IMR-90 (cell line): ENCODE measurements at regions not wholly inside any gene's neighbourhood (a gene's known extent, or its start where the extent isn't known, plus 50 kb on each side); places are given as distances from the start of the nearest gene placed in this dataset.
A peak's percentile ranks its signal among the peaks of the same experiment; 100 is the strongest.

ENCODE experiments used
- ATAC-seq: fragments of 200-7000 bp; cut with Tn5 transposase; 2 replicates; pipeline ENCODE4 v1.9.1; 2020; ENCODE audit warnings: low read depth, mild to moderate bottlenecking, moderate library complexity
- BruUV-seq: library from RNA; stranded (reverse); fragments of 400-500 nt; replicated peaks from 2 replicates; lab custom pipeline; 2021; lab: Mats Ljungman, UMichigan
- CTCF ChIA-PET: fragments of 300-600 bp; formaldehyde crosslinking; extraction: SDS; loops from one replicate; lab custom pipeline; 2021; ENCODE audit warnings: antibody characterized with exemption; lab: Yijun Ruan, JAX
- POLR2A ChIA-PET: fragments of 300-600 bp; sonication (Branson Sonifier 250); formaldehyde crosslinking; loops from one replicate; lab custom pipeline; 2022; ENCODE audit warnings: antibody characterized with exemption; ENCODE audit not compliant: unreplicated experiment; lab: Charles Lee
- DNase-seq: peaks from one replicate; pipeline ENCODE4 v3.0.0; 2013
- H2AFZ ChIP-seq: replicated peaks from 2 replicates; pipeline ENCODE3; 2013; ENCODE audit warnings: low read length, mild to moderate bottlenecking; ENCODE audit not compliant: poor library complexity
- H2AK5ac ChIP-seq: 2 replicates; pipeline ENCODE4 v1.6.1; 2013; ENCODE audit warnings: low read depth, low read length, inconsistent platforms
- H2AK9ac ChIP-seq: replicated peaks from 2 replicates; pipeline ENCODE3; 2013; ENCODE audit warnings: mild to moderate bottlenecking, low read depth, low read length, moderate library complexity; ENCODE audit not compliant: poor library complexity
- H2BK120ac ChIP-seq: 2 replicates; pipeline ENCODE4 v1.6.1; 2013; ENCODE audit warnings: low read depth, low read length, inconsistent platforms
- H2BK15ac ChIP-seq: 3 replicates; pipeline ENCODE4 v1.6.1; 2013; ENCODE audit warnings: low read depth, low read length, inconsistent platforms
- H2BK20ac ChIP-seq: 2 replicates; pipeline ENCODE4 v1.6.1; 2013; ENCODE audit warnings: low read depth, mild to moderate bottlenecking, inconsistent platforms, low read length, moderate library complexity
- H2BK5ac ChIP-seq: 2 replicates; pipeline ENCODE4 v1.6.1; 2013; ENCODE audit warnings: mild to moderate bottlenecking, low read depth, low read length, inconsistent platforms; ENCODE audit not compliant: poor library complexity, severe bottlenecking
- H3K14ac ChIP-seq: replicated peaks from 2 replicates; pipeline ENCODE4 v1.6.1; 2013; ENCODE audit warnings: low read depth, low read length, inconsistent platforms
- H3K18ac ChIP-seq: 2 replicates; pipeline ENCODE4 v1.6.1; 2013; ENCODE audit warnings: low read depth, low read length, control low read depth
- H3K23ac ChIP-seq: 2 replicates; pipeline ENCODE4 v1.6.1; 2013; ENCODE audit warnings: low read depth, low read length, inconsistent platforms
- H3K27ac ChIP-seq: 2 replicates; pipeline ENCODE4 v1.5.1; 2013; ENCODE audit warnings: mild to moderate bottlenecking, control low read depth, low read length; ENCODE audit not compliant: insufficient read depth
- H3K27me3 ChIP-seq: 2 replicates; pipeline ENCODE4 v1.6.1; 2013; ENCODE audit warnings: low read length; ENCODE audit not compliant: control insufficient read depth, insufficient read depth
- H3K36me3 ChIP-seq: 2 replicates; pipeline ENCODE4 v1.6.1; 2013; ENCODE audit warnings: low read length, mixed read lengths; ENCODE audit not compliant: control insufficient read depth, insufficient read depth
- H3K4ac ChIP-seq: 2 replicates; pipeline ENCODE4 v1.6.1; 2013; ENCODE audit warnings: low read depth, low read length, inconsistent platforms
- H3K4me1 ChIP-seq: 2 replicates; pipeline ENCODE4 v1.6.1; 2013; ENCODE audit warnings: low read length, mixed read lengths; ENCODE audit not compliant: control insufficient read depth, insufficient read depth
- H3K4me2 ChIP-seq: 2 replicates; pipeline ENCODE4 v1.6.1; 2013; ENCODE audit warnings: low read depth, mild to moderate bottlenecking, control low read depth, low read length, moderate library complexity
- H3K4me3 ChIP-seq: 2 replicates; pipeline ENCODE4 v1.5.1; 2013; ENCODE audit warnings: low read depth, mild to moderate bottlenecking, control low read depth, low read length, moderate library complexity; ENCODE audit not compliant: insufficient read depth
- H3K56ac ChIP-seq: 2 replicates; pipeline ENCODE4 v1.6.1; 2013; ENCODE audit warnings: low read length, inconsistent platforms; ENCODE audit not compliant: insufficient read depth; ENCODE audit errors: extremely low read depth
- H3K79me1 ChIP-seq, 2 experiments: 2 replicates each; pipeline ENCODE4 v1.6.1; 2013; ENCODE audit warnings: low read length in 2 of 2, inconsistent platforms in 1 of 2, low read depth in 1 of 2
- H3K9ac ChIP-seq: 2 replicates; pipeline ENCODE4 v1.6.1; 2013; ENCODE audit warnings: low read depth, low read length, control low read depth
- H3K9me1 ChIP-seq: 2 replicates; pipeline ENCODE4 v1.6.1; 2013; ENCODE audit warnings: low read length, inconsistent platforms; ENCODE audit not compliant: insufficient read depth
- H3K9me3 ChIP-seq: 2 replicates; pipeline ENCODE4 v1.6.1; 2013; ENCODE audit warnings: low read length; ENCODE audit not compliant: control insufficient read depth, insufficient read depth
- H4K20me1 ChIP-seq: 2 replicates; pipeline ENCODE4 v1.6.1; 2013; ENCODE audit warnings: low read length, inconsistent platforms; ENCODE audit not compliant: insufficient read depth
- H4K5ac ChIP-seq: 2 replicates; pipeline ENCODE4 v1.6.1; 2013; ENCODE audit warnings: mild to moderate bottlenecking, low read depth, low read length, control low read depth
- H4K8ac ChIP-seq, 2 experiments: 2 replicates each; pipeline ENCODE4 v1.6.1; 2013; ENCODE audit warnings: low read depth in 2 of 2, low read length in 2 of 2, control low read depth in 1 of 2, inconsistent platforms in 1 of 2
- H4K91ac ChIP-seq: 2 replicates; pipeline ENCODE4 v1.6.1; 2013; ENCODE audit warnings: low read depth, low read length, inconsistent platforms; ENCODE audit not compliant: insufficient read depth
- CEBPB ChIP-seq: IDR thresholded peaks from 2 replicates; pipeline ENCODE4 v1.6.1; 2012; ENCODE audit warnings: low read depth, low read length, improper control_type of control experiment
- FOS ChIP-seq: fragments of 150-350 bp; IDR thresholded peaks from 2 replicates; pipeline ENCODE4 v1.6.1; 2016; ENCODE audit warnings: low read depth, low read length
- RFX5 ChIP-seq: IDR thresholded peaks from 2 replicates; pipeline ENCODE4 v1.8.0; 2012; ENCODE audit warnings: low read depth, mild to moderate bottlenecking, low read length, moderate library complexity
- SMC3 ChIP-seq: fragments of 150-350 bp; IDR thresholded peaks from 2 replicates; pipeline ENCODE4 v1.6.1; 2016; ENCODE audit warnings: low read depth, mild to moderate bottlenecking, antibody characterized with exemption, low read length, moderate library complexity
- USF2 ChIP-seq: fragments of 150-350 bp; IDR thresholded peaks from 2 replicates; pipeline ENCODE4 v1.6.1; 2017; ENCODE audit warnings: mild to moderate bottlenecking, antibody characterized with exemption, low read length, low read depth
- dilution Hi-C: fragments of 300-500 bp; cut with HindIII; formaldehyde crosslinking; loops from one replicate; pipeline ENCODE4 v1.14.3; 2018; ENCODE audit warnings: low sequenced_read_pairs; ENCODE audit not compliant: unreplicated experiment
- in situ Hi-C: fragments of 300-500 bp; cut with MboI; formaldehyde crosslinking; loops from 3 replicates; pipeline ENCODE4 v1.14.3; 2019; ENCODE audit warnings: low sequenced_read_pairs, inconsistent platforms, mixed read lengths
- intact Hi-C: fragments of 100-400 bp; cut with micrococcal nuclease; formaldehyde crosslinking; loops from 2 replicates; pipeline ENCODE4 v1.10.0; 2022

- no peak overlapping the region for H3K23ac ChIP-seq
- dilution Hi-C loops = no loop called here
- in situ Hi-C loops = no loop called here
- no peak overlapping the region for H3K9ac ChIP-seq
- no peak overlapping the region for H2AK9ac ChIP-seq
- H4K5ac ChIP-seq = no peak overlapping the region; the same call in 1 of the 2 replicates
- H4K20me1 ChIP-seq = no peaks in the 10 kb centered on the region
- H2BK5ac ChIP-seq = no peak overlapping the region
- no peak overlapping the region for H3K4ac ChIP-seq
- no peak overlapping the region; the same call in 1 of the 2 replicates for H3K14ac ChIP-seq
- no peak overlapping the region for H3K27ac ChIP-seq
- ATAC-seq (no peak), DNase-seq (peak; percentile 29)
- H3K9me3 ChIP-seq = no peaks in the 10 kb centered on the region
- H2AFZ ChIP-seq = no peak overlapping the region
- peaks cover 6% of the 10 kb centered on the region for H3K4me1 ChIP-seq
- H3K56ac ChIP-seq = no peak overlapping the region
- H4K8ac ChIP-seq = no peak overlapping the region; a peak in 1 of 4 replicates
- peak overlapping the region; percentile 52; the same call in 1 of the 2 replicates for H3K18ac ChIP-seq
- ChIA-PET POLR2A (no interaction called here), CTCF (no interaction called here)
- intact Hi-C loops = loop anchor here (5.0 kb wide), 1 partner anchor 707 kb away; no protein-coding TSS in a partner anchor
- H2BK15ac ChIP-seq = no peak overlapping the region; the same call in 2 of the 3 replicates
- H3K79me1 ChIP-seq = no peaks in the 10 kb centered on the region
- no peak overlapping the region for H3K4me2 ChIP-seq
- no peak overlapping the region for H3K4me3 ChIP-seq
- peak overlapping the region; percentile 11; the same call in 1 of the 2 replicates for H2BK20ac ChIP-seq
- H3K36me3 ChIP-seq = no peaks in the 10 kb centered on the region
- no peaks in the 10 kb centered on the region for H3K27me3 ChIP-seq
- H2AK5ac ChIP-seq = no peak overlapping the region
- H4K91ac ChIP-seq = no peak overlapping the region
- no TSS peak for BruUV-seq
- H2BK120ac ChIP-seq = peak overlapping the region; percentile 44; the same call in 1 of the 2 replicates
- H3K9me1 ChIP-seq = no peaks in the 10 kb centered on the region
- TF ChIP-seq CEBPB (no peak), USF2 (no peak), FOS (peak; percentile 72), SMC3 (no peak), RFX5 (no peak)
Observed at GRCh38 chr6:140855520-140855919, 1277.2 kb upstream of the GJE1 start.
